ENCODE measurements at regions not wholly inside any gene's neighbourhood (a gene's known extent, or its start where the extent isn't known, plus 50 kb on each side); places are given as distances from the start of the nearest gene placed in this dataset.

DNA sequence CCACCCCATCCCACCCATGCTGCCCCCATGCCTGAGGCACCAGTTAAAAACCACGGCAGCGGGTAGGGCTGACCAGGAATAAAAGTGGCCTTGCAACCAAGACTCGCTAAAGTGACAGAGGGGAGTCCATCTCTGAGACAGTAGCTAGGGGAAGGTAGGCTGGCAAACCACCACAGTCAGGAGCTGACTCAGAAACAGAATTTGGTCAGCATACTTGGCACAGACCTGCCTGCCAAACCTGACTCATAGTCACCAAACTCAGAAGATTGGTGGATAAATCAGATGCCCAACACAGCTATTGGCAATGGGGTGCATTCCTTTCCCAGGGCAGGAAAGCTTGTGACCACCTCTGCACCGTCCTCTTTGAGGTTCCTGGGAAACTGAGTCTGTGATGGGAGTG, 193.8 kb downstream of the BCOR start:
- TF ChIP-seq, protein P1, sequence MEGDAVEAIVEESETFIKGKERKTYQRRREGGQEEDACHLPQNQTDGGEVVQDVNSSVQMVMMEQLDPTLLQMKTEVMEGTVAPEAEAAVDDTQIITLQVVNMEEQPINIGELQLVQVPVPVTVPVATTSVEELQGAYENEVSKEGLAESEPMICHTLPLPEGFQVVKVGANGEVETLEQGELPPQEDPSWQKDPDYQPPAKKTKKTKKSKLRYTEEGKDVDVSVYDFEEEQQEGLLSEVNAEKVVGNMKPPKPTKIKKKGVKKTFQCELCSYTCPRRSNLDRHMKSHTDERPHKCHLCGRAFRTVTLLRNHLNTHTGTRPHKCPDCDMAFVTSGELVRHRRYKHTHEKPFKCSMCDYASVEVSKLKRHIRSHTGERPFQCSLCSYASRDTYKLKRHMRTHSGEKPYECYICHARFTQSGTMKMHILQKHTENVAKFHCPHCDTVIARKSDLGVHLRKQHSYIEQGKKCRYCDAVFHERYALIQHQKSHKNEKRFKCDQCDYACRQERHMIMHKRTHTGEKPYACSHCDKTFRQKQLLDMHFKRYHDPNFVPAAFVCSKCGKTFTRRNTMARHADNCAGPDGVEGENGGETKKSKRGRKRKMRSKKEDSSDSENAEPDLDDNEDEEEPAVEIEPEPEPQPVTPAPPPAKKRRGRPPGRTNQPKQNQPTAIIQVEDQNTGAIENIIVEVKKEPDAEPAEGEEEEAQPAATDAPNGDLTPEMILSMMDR (IDR thresholded peaks at IDR 0.05; ENCODE audit: low read length) = no peak
- no peak for TF ChIP-seq EZH2 (IDR thresholded peaks at IDR 0.05; ENCODE audit: borderline replicate concordance, low read length)
